HAP-1 (cell line): ENCODE measurements at regions not wholly inside any gene's neighbourhood (a gene's known extent, or its start where the extent isn't known, plus 50 kb on each side); places are given as distances from the start of the nearest gene placed in this dataset.

Experiments used
- DNase-seq, 2 experiments: peaks; one replicate each; pipeline ENCODE4 v3.0.0-alpha.2; 2016 to 2020; ENCODE audit warnings: low spot score in 2 of 2
- H3K27me3 ChIP-seq: fragments of 250-450 bp; sonication (Bioruptor Pico); 2 replicates; pipeline ENCODE4 v1.5.1; 2020; ENCODE audit warnings: low read depth, mild to moderate bottlenecking, moderate library complexity
- H3K36me3 ChIP-seq: fragments of 250-450 bp; sonication (Bioruptor Pico); replicated peaks from 2 replicates; pipeline ENCODE4 v1.5.1; 2020; ENCODE audit warnings: mild to moderate bottlenecking
- H3K4me1 ChIP-seq: fragments of 250-450 bp; sonication (Bioruptor Pico); 2 replicates; pipeline ENCODE4 v1.5.1; 2020; ENCODE audit warnings: mild to moderate bottlenecking
- H3K4me3 ChIP-seq: fragments of 250-450 bp; sonication (Bioruptor Pico); 2 replicates; pipeline ENCODE4 v1.5.1; 2020; ENCODE audit warnings: mild to moderate bottlenecking, moderate library complexity
- H3K9me3 ChIP-seq: fragments of 250-450 bp; sonication (Bioruptor Pico); 2 replicates; pipeline ENCODE4 v1.5.1; 2020; ENCODE audit warnings: mild to moderate bottlenecking, moderate library complexity
- in situ Hi-C: fragments of 300-500 bp; cut with MboI; formaldehyde crosslinking; loops from 3 replicates; pipeline ENCODE4 v1.14.3; 2020; ENCODE audit warnings: low sequenced_read_pairs, inconsistent platforms, mixed read lengths

GRCh38 chr22:46077669-46078099 is 72.6 kb upstream of the PPARA start:
- no peak for DNase-seq
- in situ Hi-C loops: loop anchor here (10.0 kb wide), 1 partner anchor 63 kb away; no protein-coding TSS in a partner anchor
- Histone ChIP-seq H3K9me3 (no peaks in the 10 kb centered on the region), H3K4me3 (peak overlapping the region; percentile 84), H3K4me1 (peaks cover 34% of the 10 kb centered on the region), H3K36me3 (peaks cover 77% of the 10 kb centered on the region), H3K27me3 (no peaks in the 10 kb centered on the region)

DNA sequence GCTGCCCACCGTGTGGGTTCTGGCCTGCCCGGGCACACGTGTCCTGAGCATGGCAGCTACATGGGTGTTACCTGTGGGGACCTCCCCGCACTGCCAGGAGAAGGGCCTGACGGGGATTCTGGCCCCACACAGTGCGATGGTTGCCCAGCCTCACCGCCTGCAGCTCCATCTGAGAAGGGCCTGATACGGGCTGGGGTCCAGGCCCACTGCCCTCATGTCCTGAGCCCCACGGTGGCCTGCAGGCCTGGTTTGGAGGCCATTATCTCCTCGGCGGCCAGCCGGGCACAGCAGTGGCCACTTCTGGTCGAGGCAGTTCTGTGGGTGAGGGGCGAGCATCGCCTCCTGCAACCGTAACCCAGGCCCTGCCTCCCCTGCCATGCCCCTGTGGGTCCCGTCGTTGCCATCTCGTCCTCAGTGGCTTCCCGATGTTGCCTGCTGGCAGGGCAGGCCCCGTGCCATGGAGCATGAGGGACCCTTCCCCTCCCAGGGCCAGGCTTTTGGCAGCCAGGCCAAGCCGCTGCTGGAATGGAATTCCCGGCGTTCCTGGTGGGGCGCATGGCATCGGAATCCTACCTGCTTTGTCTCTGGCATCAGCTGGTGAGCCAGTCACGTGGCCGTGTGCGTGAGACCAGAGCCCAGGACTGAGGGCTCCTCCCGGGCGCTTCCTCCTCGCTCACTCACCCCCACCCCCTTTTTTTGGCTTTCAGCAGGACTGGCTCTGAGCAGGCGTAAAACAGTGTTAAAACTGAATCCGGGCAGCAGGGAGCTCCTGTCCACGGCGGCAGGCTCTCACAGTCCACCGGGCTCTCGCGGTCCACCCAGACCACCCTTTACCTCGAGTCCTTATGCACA is 71.9 kb upstream of the PPARA start:
- Histone ChIP-seq H3K27me3 (no peaks in the 10 kb centered on the region), H3K36me3 (peaks cover 71% of the 10 kb centered on the region), H3K9me3 (no peaks in the 10 kb centered on the region), H3K4me1 (peaks cover 34% of the 10 kb centered on the region), H3K4me3 (peak overlapping the region; percentile 84)
- DNase-seq: no peak
- in situ Hi-C loops: loop anchor here (10.0 kb wide), 1 partner anchor 64 kb away; no protein-coding TSS in a partner anchor

DNA sequence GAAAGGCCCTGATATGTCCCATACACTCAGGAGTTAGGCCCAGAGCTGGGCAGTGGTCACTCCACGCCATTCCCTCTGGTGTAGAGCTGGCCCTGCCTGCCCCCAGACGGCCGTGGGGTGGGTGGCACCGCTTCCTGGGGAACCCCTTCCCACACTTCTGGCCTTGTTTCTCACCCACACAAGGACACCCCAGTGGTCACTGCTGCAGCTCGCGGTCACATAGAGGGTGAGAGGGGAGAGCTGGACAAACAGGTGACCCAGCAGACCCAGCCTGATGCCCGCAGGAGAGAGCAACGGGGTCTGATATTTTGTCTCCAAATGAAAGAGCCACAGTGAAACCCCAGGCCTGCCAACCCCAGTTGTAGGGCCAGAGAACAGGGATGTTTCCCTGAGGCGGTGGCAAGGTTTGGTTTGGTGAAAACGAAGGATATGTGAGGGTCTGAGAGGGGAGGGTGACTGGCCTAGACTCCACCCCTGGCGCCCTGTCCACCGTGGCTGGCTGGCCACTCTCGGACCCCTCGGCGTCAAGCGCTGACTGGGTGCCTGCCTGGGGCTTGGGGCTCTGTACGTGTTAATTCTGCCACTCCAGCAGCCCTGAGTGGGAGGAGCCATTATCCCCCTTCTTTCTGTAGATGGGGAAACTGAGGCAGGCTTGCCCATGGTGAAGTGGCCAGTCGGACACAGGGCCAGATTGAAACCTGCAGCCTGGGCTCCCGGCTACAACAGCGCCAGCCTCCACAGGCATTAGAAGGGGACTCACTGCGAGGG is 71.0 kb upstream of the PPARA start:
- peaks cover 34% of the 10 kb centered on the region for H3K4me1 ChIP-seq
- H3K36me3 ChIP-seq: peaks cover 71% of the 10 kb centered on the region
- in situ Hi-C loops: loop anchor here (10.0 kb wide), 1 partner anchor 64 kb away; no protein-coding TSS in a partner anchor
- no peak for DNase-seq
- no peaks in the 10 kb centered on the region for H3K9me3 ChIP-seq
- H3K27me3 ChIP-seq: no peaks in the 10 kb centered on the region
- H3K4me3 ChIP-seq: no peak overlapping the region

- peaks cover 31% of the 10 kb centered on the region for H3K4me1 ChIP-seq
- no peak overlapping the region for H3K4me3 ChIP-seq
- DNase-seq: no peak
- H3K9me3 ChIP-seq: no peaks in the 10 kb centered on the region
- H3K36me3 ChIP-seq: peaks cover 67% of the 10 kb centered on the region
- in situ Hi-C loops: loop anchor here (10.0 kb wide), 1 partner anchor 65 kb away; no protein-coding TSS in a partner anchor
- no peaks in the 10 kb centered on the region for H3K27me3 ChIP-seq
These were observed 70.2 kb upstream of the PPARA start for GRCh38 chr22:46079861-46080821.

GRCh38 chr22:46081036-46081830 is 69.1 kb upstream of the PPARA start:
- Histone ChIP-seq H3K27me3 (no peaks in the 10 kb centered on the region), H3K4me3 (no peak overlapping the region), H3K4me1 (peaks cover 21% of the 10 kb centered on the region), H3K9me3 (no peaks in the 10 kb centered on the region), H3K36me3 (peaks cover 67% of the 10 kb centered on the region)
- in situ Hi-C loops: no loop called here
- DNase-seq: no peak

- H3K9me3 ChIP-seq: no peaks in the 10 kb centered on the region
- H3K4me1 ChIP-seq: peaks cover 19% of the 10 kb centered on the region
- H3K4me3 ChIP-seq: no peak overlapping the region
- in situ Hi-C loops: no loop called here
- H3K36me3 ChIP-seq: peaks cover 65% of the 10 kb centered on the region
- no peak for DNase-seq
- H3K27me3 ChIP-seq: no peaks in the 10 kb centered on the region
These were observed 68.5 kb upstream of the PPARA start for GRCh38 chr22:46081831-46082210.

GRCh38 chr22:46082633-46083032 is 67.7 kb upstream of the PPARA start:
- H3K4me1 ChIP-seq: peaks cover 11% of the 10 kb centered on the region
- H3K36me3 ChIP-seq: peaks cover 65% of the 10 kb centered on the region

GRCh38 chr22:46083383-46084350 is 66.7 kb upstream of the PPARA start:
- Histone ChIP-seq H3K4me3 (no peak overlapping the region), H3K4me1 (peaks cover 3% of the 10 kb centered on the region), H3K27me3 (no peaks in the 10 kb centered on the region), H3K9me3 (no peaks in the 10 kb centered on the region), H3K36me3 (peaks cover 67% of the 10 kb centered on the region)
- in situ Hi-C loops: no loop called here
- no peak for DNase-seq

More at GRCh38 chr22:46082633-46083032, 67.7 kb upstream of the PPARA start:
- DNase-seq: no peak
- H3K27me3 ChIP-seq: no peaks in the 10 kb centered on the region
- no peaks in the 10 kb centered on the region for H3K9me3 ChIP-seq
- in situ Hi-C loops: no loop called here
- no peak overlapping the region for H3K4me3 ChIP-seq

GRCh38 chr22:46084376-46084775 is 66.0 kb upstream of the PPARA start:
- no peak for DNase-seq

GRCh38 chr22:46084943-46085827 is 65.1 kb upstream of the PPARA start:
- no peak for DNase-seq
- Histone ChIP-seq H3K4me1 (peaks cover 3% of the 10 kb centered on the region; the same call in 1 of the 2 replicates), H3K4me3 (no peak overlapping the region), H3K27me3 (no peaks in the 10 kb centered on the region), H3K9me3 (no peaks in the 10 kb centered on the region), H3K36me3 (peaks cover 69% of the 10 kb centered on the region)
- in situ Hi-C loops: no loop called here

More at GRCh38 chr22:46084376-46084775, 66.0 kb upstream of the PPARA start:
- Histone ChIP-seq H3K4me1 (peaks cover 3% of the 10 kb centered on the region), H3K36me3 (peaks cover 70% of the 10 kb centered on the region), H3K9me3 (no peaks in the 10 kb centered on the region), H3K4me3 (no peak overlapping the region), H3K27me3 (no peaks in the 10 kb centered on the region)
- in situ Hi-C loops: no loop called here
